ENCODE measurements at regions not wholly inside any gene's neighbourhood (a gene's known extent, or its start where the extent isn't known, plus 50 kb on each side); places are given as distances from the start of the nearest gene placed in this dataset.

DNA sequence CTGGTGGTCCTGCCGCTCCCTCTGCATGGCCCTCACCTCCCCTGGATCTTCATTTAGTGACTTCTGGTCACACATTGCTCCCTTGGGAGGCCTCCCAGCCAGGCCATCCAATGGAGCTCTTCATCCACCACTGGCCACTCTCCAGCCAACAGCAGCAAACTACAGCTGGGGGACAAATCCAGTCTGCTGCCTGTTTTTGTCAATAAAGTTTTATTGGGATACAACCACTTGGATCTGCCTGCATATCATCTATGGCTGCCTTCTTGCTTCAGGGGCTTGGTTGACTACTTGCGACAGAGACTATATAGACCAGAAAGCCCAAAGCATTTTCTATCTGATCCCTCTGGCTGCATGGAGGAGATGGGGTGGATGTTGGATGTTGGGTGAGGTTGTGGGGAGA, 156.6 kb upstream of the SULF2 start:
- TF ChIP-seq POLR2AphosphoS5 (IDR thresholded peaks at IDR 0.05) (no peak), CTCF (IDR thresholded peaks at IDR 0.05) (no peak)
